ENCODE measurements at regions not wholly inside any gene's neighbourhood (a gene's known extent, or its start where the extent isn't known, plus 50 kb on each side); places are given as distances from the start of the nearest gene placed in this dataset.

- no peak for TF ChIP-seq CTCF (IDR thresholded peaks at IDR 0.05)
- TF ChIP-seq POLR2A (IDR thresholded peaks at IDR 0.05) = no peak
These were observed 301.9 kb downstream of the TEX13C start for GRCh38 chrX:125621588-125621927.
